ENCODE measurements at regions not wholly inside any gene's neighbourhood (a gene's known extent, or its start where the extent isn't known, plus 50 kb on each side); places are given as distances from the start of the nearest gene placed in this dataset.

DNA sequence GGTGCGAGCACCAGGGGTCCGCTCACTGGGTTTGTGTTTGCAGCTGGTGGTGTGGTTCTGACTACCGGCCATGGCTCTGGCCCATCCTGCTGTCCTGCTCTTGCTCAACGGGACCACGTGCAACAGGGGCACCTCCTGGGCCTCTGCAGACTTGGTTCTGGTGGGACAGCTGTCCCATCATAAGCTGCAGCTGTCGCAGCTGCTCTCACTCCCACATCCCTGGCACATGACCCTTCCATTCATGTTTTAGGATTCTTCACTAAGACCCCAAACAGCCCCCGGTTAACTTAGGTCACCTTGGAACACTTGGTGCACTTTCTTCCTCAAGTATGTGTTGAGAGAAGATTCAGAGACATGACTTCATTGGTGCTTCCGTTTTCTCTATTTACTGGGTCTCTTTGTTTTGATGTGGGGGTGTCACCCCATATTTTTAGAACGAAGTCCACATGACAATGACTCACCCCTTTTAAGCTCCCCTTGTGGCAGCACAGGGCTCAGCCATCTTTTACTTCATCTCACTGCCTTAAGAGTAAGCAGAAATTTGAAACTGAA is 68.4 kb upstream of the ARHGEF7 start:
- peak; percentile 71 for DNase-seq
- Mint-ChIP-seq H3K27ac (peak overlapping the region; percentile 77), H3K27me3 (peaks cover 7% of the 10 kb centered on the region), H3K4me3 (peak overlapping the region; percentile 37), H3K9me3 (no peaks in the 10 kb centered on the region), H3K4me1 (peaks cover 9% of the 10 kb centered on the region), H3K36me3 (ENCODE audit: low read depth) (no peaks in the 10 kb centered on the region)
- intact Hi-C loops (cut with micrococcal nuclease), result no loop called here

DNA sequence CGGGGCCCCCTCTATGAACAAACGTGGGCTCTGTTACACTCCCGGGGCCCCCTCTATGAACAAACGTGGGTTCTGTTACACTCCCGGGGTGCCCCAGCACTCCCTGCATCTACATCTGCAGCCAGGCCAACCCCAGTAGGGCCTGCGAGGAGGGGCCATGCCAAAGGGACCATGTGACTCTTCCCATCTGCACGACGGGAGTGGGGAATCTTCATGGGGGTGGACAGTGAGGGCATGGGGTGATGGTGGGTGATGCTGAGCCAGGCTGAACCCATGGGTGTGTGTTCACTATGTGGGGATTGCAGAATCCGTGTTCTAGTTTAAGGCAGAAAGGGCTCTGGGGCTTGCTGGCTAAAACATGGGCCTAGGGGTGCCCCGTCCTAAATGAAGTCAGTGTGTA is 69.9 kb upstream of the ARHGEF7 start:
- intact Hi-C loops (cut with micrococcal nuclease), result no loop called here
- Mint-ChIP-seq H3K9me3 (no peaks in the 10 kb centered on the region), H3K27ac (peak overlapping the region; percentile 14), H3K4me3 (no peak overlapping the region), H3K4me1 (peaks cover 9% of the 10 kb centered on the region), H3K27me3 (peaks cover 8% of the 10 kb centered on the region), H3K36me3 (ENCODE audit: low read depth) (no peaks in the 10 kb centered on the region)
- no peak for DNase-seq

DNA sequence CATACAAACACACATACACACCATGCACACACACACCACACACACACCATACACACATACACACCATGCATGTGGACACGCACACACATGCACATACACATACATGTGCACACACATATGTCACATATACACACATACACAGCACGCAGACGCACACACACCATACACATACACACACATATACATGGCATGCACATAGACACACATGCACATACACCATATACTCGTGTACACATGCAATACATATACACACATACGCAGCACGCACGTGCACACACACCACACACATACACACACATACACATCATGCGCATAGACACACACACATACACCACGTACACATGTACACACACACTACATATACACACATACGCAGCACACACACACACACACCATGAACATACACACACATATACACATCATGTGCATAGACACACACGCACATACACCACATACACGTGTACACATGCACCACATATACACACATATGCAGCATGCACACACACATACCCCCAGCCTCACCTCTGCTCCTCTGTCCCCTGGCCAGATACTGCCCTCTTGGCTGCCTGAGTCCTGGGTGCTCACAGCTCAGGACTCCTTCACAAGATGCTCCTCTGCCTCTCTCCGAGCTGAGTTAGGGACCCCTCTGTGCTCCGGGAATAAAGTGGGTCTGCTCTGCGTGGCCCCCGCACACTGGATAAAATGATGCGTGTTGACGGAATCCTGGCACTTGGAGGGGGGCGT is 70.9 kb upstream of the ARHGEF7 start:
- DNase-seq, result no peak

DNA sequence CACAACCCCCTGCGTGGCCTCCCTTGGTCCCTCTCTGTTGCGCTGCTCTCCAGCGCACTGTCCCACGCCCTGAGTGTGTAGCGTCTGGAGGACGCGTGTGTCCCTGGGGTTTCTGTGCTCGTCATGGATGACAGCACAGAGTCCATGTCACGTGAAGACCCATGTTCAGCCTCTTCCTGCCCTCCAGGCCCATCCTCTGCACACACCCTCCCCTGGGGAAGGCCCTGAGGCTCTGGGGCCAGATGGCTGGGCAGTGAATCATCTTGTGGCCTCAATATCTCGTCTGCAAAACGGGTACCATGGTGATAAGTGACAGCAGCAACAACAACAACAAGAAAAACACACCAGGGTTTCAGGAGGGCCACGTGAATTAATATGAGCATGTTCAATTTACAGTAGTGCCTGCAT is 71.5 kb upstream of the ARHGEF7 start:
- peaks cover 17% of the 10 kb centered on the region for H3K27me3 Mint-ChIP-seq

More for the DNA sequence above, 70.9 kb upstream of the ARHGEF7 start:
- Mint-ChIP-seq H3K4me1 (peaks cover 7% of the 10 kb centered on the region), H3K27me3 (peaks cover 14% of the 10 kb centered on the region), H3K27ac (no peak overlapping the region), H3K36me3 (ENCODE audit: low read depth) (no peaks in the 10 kb centered on the region), H3K4me3 (no peak overlapping the region), H3K9me3 (no peaks in the 10 kb centered on the region)
- intact Hi-C loops (cut with micrococcal nuclease), result no loop called here

DNA sequence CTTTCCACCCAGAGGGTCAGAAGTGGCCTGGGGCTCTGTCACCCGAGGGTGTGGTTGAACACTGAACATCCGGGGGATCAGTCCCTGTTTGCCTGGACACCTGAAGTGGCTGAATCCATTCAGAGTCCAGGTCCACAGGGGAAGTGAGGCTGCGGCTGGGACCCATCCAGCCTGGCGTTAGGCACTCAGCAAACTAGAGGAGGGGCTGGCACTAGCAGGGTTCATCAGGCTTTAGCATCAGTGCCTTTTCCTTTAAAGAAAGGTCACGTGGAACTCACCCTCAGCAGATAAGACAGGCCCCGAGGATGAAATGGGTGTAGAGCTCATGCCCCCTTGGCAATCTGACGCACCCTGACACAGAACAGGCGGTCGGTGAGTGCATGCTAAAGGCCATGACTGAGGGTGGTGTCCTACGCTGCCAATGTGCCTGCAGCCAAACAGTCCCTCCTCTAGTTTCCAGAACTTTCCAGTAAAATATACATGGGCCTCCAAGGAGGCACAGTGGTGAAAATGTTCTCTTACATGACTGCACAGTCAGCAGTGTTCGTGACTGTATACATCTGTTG is 72.4 kb upstream of the ARHGEF7 start:
- Mint-ChIP-seq H3K27me3 (peaks cover 23% of the 10 kb centered on the region), H3K4me1 (peaks cover 7% of the 10 kb centered on the region), H3K9me3 (no peaks in the 10 kb centered on the region), H3K27ac (no peak overlapping the region), H3K4me3 (no peak overlapping the region), H3K36me3 (ENCODE audit: low read depth) (no peaks in the 10 kb centered on the region)
- DNase-seq, result no peak
- intact Hi-C loops (cut with micrococcal nuclease), result no loop called here

More for the DNA sequence above, 71.5 kb upstream of the ARHGEF7 start:
- Mint-ChIP-seq H3K4me1 (peaks cover 7% of the 10 kb centered on the region), H3K27ac (no peak overlapping the region), H3K4me3 (no peak overlapping the region), H3K36me3 (ENCODE audit: low read depth) (no peaks in the 10 kb centered on the region), H3K9me3 (no peaks in the 10 kb centered on the region)
- intact Hi-C loops (cut with micrococcal nuclease), result no loop called here
- no peak for DNase-seq

DNA sequence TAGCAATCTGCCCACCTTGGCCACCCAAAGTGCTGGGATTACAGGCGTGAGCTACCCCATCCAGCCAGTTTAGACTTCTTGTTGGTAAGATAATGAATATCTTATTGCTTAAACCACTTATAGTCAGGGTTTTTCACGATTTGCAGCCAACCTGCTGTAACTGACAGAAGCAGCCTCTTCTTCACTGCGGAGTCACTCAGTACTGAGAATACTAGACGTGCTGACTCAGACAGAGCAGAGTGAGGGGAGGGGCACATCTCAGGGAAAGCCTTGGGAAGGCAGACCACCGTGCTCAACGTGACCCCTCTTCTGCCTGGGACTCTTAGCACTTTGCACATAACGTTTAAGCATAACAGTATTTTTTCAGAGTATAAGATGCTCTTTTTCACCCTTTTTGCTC is 74.3 kb upstream of the ARHGEF7 start:
- Mint-ChIP-seq H3K9me3 (no peaks in the 10 kb centered on the region), H3K4me1 (no peaks in the 10 kb centered on the region), H3K27me3 (peaks cover 37% of the 10 kb centered on the region), H3K27ac (no peak overlapping the region), H3K4me3 (no peak overlapping the region), H3K36me3 (ENCODE audit: low read depth) (no peaks in the 10 kb centered on the region)
- DNase-seq, result no peak
- intact Hi-C loops (cut with micrococcal nuclease), result no loop called here

DNA sequence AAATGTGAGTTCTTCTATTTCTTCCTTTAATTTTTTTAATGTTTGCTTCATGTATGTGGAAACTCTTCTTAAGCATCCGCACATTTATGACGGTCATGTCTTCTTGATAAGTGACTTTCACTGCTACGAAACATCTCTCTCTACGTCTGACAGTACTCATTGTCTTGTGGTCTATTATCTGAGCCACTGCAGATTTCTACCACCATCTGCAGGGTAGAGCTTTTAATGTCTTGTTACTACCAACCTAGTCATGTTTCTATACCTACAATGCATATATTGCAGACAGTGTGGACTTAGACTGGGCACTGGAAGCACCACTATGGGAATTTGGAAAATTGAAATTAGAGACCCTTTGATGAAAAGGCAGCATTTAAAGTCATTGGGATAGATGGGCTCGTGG is 75.4 kb upstream of the ARHGEF7 start:
- intact Hi-C loops (cut with micrococcal nuclease), result no loop called here
- Mint-ChIP-seq H3K36me3 (ENCODE audit: low read depth) (no peaks in the 10 kb centered on the region), H3K9me3 (no peaks in the 10 kb centered on the region), H3K4me1 (no peaks in the 10 kb centered on the region), H3K4me3 (no peak overlapping the region), H3K27me3 (peaks cover 42% of the 10 kb centered on the region), H3K27ac (no peak overlapping the region)
- DNase-seq, result no peak

DNA sequence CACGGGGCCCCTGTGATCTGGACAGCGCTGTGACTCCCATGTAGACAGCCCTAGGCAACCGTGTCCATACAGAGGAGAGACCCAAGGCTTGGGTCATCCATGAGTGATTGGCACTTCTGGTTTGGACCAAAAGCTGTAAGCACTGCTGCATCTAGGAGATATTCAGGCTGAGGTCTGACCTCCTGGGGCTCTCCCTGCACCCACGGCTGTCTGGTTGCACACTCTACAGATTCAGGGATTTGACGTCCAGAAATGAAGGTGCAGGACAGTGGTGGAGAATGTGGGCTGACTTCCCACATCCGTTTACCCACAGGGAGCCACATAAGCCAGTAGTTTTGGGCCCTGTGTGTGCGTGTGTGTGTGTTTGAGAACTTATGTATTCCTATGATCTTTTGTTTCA is 76.2 kb upstream of the ARHGEF7 start:
- no peak overlapping the region for H3K4me3 Mint-ChIP-seq
- intact Hi-C loops (cut with micrococcal nuclease), result no loop called here

DNA sequence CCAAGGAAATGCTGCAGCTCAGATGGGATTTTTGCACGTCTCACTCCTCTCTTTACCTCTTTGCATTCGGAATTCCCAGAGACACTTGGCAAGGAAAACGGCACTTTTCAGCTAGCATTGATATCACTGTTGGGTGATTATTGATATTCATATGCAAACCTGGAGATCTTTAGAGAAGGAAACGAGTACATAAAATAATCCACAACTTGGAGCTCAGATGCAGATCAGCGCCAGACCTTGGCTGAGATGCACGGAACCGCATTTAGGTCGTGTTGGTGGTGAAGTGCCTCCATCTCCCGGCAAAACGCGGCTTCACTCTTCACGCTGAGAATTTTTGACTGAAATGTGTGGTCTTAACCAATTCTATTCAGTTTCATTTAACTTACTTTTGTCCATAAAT is 77.2 kb upstream of the ARHGEF7 start:
- Mint-ChIP-seq H3K9me3 (no peaks in the 10 kb centered on the region), H3K4me1 (no peaks in the 10 kb centered on the region), H3K27me3 (peaks cover 48% of the 10 kb centered on the region), H3K27ac (no peak overlapping the region), H3K36me3 (ENCODE audit: low read depth) (no peaks in the 10 kb centered on the region), H3K4me3 (no peak overlapping the region)
- no peak for DNase-seq
- intact Hi-C loops (cut with micrococcal nuclease), result no loop called here

More for the DNA sequence above, 76.2 kb upstream of the ARHGEF7 start:
- Mint-ChIP-seq H3K36me3 (ENCODE audit: low read depth) (no peaks in the 10 kb centered on the region), H3K4me1 (no peaks in the 10 kb centered on the region), H3K27ac (no peak overlapping the region), H3K9me3 (no peaks in the 10 kb centered on the region), H3K27me3 (peaks cover 44% of the 10 kb centered on the region)
- DNase-seq, result no peak

DNA sequence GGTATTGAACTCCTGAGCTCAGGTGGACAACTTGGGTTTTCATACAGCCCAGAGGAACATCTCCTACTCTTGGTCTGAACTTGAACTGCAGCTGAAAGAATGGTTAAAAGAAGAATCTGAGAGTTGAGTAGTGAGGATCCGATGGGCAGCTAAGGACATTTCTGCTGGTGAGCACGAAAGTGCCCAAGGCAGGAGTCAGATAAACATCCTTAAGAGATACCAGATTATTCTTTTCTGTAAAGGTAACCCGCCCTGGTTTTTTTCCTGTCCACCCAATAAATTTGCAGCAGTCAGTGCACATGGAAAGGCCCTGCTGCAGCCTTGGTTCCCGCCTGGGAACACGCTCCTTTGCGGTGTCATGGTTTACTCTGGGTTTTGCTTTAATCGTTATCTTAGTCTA is 78.4 kb upstream of the ARHGEF7 start:
- intact Hi-C loops (cut with micrococcal nuclease), result no loop called here
- DNase-seq, result no peak
- H3K4me1 Mint-ChIP-seq, result no peaks in the 10 kb centered on the region
- peaks cover 44% of the 10 kb centered on the region for H3K27me3 Mint-ChIP-seq
- no peaks in the 10 kb centered on the region for H3K9me3 Mint-ChIP-seq
- H3K4me3 Mint-ChIP-seq, result no peak overlapping the region
- no peak overlapping the region for H3K27ac Mint-ChIP-seq
- H3K36me3 Mint-ChIP-seq (ENCODE audit: low read depth), result no peaks in the 10 kb centered on the region

DNA sequence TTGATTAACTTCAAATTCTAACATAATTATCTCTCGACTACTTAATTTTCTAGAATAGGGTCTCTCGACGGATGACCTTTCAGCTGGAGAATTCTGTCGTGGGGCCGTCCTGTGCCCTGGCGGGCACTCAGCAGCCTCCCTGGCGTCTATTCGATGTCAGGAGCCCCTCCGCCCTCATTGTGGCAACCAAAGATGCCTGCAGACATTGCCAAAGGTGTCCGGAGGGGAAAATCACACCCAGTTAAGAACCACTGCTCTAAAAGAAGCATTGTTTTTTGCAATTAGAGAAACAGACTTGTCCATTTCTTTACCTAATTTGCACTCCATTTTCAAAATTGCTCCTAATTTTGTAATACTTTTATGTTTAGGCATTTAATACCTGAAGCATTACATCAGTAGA is 79.2 kb upstream of the ARHGEF7 start:
- no peaks in the 10 kb centered on the region for H3K36me3 Mint-ChIP-seq (ENCODE audit: low read depth)
- intact Hi-C loops (cut with micrococcal nuclease), result no loop called here
- H3K27me3 Mint-ChIP-seq, result peaks cover 43% of the 10 kb centered on the region
- H3K9me3 Mint-ChIP-seq, result no peaks in the 10 kb centered on the region
- H3K4me1 Mint-ChIP-seq, result no peaks in the 10 kb centered on the region
- H3K27ac Mint-ChIP-seq, result no peak overlapping the region
- H3K4me3 Mint-ChIP-seq, result no peak overlapping the region
- DNase-seq, result no peak

DNA sequence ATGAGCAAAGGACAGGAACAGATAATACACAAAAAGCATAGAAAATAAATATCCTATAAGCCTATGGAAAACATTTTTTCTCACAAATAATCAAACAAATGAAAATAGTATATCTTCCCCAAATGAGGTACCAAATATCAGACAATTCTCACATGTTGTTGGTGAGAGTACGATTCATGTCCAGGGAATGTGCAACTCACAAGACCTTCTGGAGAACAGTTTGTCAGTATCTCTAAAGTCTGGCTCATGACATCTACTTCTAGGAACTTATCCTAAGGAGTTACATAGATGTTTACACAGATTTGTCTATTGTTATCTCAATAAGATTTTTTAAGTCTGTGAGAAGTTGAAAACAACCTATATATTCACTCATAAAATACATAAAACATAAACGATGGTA is 80.3 kb upstream of the ARHGEF7 start:
- intact Hi-C loops (cut with micrococcal nuclease), result no loop called here
- Mint-ChIP-seq H3K27me3 (peaks cover 41% of the 10 kb centered on the region), H3K4me1 (no peaks in the 10 kb centered on the region), H3K27ac (no peak overlapping the region), H3K4me3 (no peak overlapping the region), H3K36me3 (ENCODE audit: low read depth) (no peaks in the 10 kb centered on the region), H3K9me3 (no peaks in the 10 kb centered on the region)
- DNase-seq, result no peak

DNA sequence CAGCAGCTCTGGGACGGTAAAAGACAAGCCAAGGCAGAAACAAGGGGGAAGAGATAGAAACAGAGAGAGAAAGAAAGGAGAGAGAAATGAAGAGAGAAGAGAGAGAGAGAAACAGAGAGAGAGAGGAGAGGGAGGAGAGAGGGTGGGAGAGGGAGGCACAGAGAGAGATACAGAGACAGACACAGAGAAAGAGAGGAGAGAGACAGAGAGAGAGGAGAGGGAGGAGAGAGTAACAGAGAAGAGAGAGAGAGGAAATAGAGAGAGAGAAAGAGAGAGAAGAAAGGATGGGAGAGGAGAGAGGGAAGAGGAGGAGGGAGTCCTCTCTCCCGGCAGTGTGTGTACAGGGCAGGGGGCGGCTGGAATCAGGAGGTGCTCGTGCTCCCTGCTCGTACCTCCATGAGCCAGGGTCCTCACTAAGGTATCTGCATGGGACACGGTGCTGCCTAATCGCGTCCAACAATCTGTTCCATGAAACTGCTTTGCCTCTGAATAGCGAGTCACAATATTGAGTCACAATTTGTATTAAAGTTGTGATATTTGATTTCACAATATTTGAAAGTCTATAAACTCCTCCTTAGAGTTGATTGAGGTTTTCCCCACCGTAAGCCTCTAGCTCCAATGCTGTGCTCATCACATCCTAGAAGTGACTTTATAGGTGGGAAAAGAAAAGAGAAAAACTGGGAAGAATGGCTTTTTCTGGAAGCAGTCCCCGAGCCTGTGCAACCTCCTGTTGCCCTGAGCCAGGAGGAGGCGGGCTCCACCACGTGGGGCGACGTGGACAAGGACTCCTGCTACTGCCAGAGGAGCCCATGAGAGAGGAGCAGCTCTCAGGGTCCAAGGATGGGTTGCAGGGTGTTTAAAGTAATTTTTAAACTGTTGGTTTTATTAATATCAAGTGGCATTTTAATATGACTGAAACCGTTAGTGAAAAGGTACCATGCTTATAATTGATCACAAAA is 81.7 kb upstream of the ARHGEF7 start:
- DNase-seq, result no peak
- H3K36me3 Mint-ChIP-seq (ENCODE audit: low read depth), result no peaks in the 10 kb centered on the region
- H3K4me3 Mint-ChIP-seq, result no peak overlapping the region
- H3K9me3 Mint-ChIP-seq, result no peaks in the 10 kb centered on the region
- intact Hi-C loops (cut with micrococcal nuclease), result no loop called here
- no peaks in the 10 kb centered on the region for H3K4me1 Mint-ChIP-seq
- H3K27me3 Mint-ChIP-seq, result peaks cover 35% of the 10 kb centered on the region
- peak overlapping the region; percentile 42 for H3K27ac Mint-ChIP-seq

DNA sequence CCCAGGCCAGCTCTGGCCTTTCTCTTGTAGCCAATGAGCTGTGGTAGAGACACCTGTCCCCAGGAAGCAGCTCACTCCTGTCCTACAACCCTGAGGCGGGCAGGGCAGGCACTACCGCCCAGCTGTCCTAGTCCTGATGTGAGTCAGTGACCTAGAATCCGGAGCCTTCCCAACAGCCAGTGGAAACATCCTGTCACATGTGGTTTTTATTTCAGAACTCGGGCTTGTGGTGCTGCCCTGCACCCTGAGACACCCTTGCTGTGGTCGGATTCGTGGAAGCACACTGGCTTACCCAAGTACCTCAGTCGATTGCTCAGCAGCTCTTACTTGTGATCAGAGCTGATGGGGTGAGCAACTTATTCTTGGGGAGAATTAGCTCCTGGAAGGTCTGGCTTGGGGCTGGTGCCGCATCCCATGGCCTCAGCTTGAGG is 83.6 kb upstream of the ARHGEF7 start:
- intact Hi-C loops (cut with micrococcal nuclease), result no loop called here
- no peaks in the 10 kb centered on the region for H3K9me3 Mint-ChIP-seq
- H3K4me1 Mint-ChIP-seq, result no peaks in the 10 kb centered on the region
- H3K27ac Mint-ChIP-seq, result no peak overlapping the region
- DNase-seq, result peak; percentile 65
- H3K4me3 Mint-ChIP-seq, result no peak overlapping the region
- H3K36me3 Mint-ChIP-seq (ENCODE audit: low read depth), result no peaks in the 10 kb centered on the region
- H3K27me3 Mint-ChIP-seq, result peaks cover 24% of the 10 kb centered on the region
